ENCODE measurements at regions not wholly inside any gene's neighbourhood (a gene's known extent, or its start where the extent isn't known, plus 50 kb on each side); places are given as distances from the start of the nearest gene placed in this dataset.

DNA sequence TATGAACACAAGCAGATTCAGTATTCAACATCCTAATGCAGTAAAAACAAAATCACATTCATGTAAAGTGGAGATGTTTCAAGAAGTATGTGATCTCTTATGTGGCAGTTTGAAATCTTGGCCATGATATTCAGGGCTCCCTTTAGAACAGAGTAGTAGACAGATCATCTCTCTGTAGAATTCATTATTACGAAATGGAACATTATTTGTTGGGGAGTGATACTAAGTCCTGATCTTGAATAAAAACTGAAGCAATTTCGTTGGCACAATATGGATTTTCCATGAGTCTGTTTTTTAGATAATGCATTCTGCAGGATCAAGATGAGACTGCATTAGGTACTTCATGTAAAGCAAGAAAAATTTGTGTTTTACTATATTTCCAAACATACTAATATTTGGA is 264.4 kb upstream of the NRIP1 start:
- TF ChIP-seq CTCF (IDR thresholded peaks at IDR 0.05) = no peak
- TF ChIP-seq EZH2 (IDR thresholded peaks at IDR 0.05) = no peak

All from neural progenitor cell (in vitro differentiated cells).